ENCODE measurements at regions not wholly inside any gene's neighbourhood (a gene's known extent, or its start where the extent isn't known, plus 50 kb on each side); places are given as distances from the start of the nearest gene placed in this dataset.

- TF ChIP-seq CTCF (IDR thresholded peaks at IDR 0.05), result no peak
- no peak for TF ChIP-seq ZFX (IDR thresholded peaks at IDR 0.05; ENCODE audit: borderline replicate concordance)
Observed at GRCh38 chr14:101111620-101112290, 208.2 kb upstream of the RTL1 start.

Data from 22Rv1 (cell line).